ENCODE measurements at regions not wholly inside any gene's neighbourhood (a gene's known extent, or its start where the extent isn't known, plus 50 kb on each side); places are given as distances from the start of the nearest gene placed in this dataset.

- intact Hi-C loops (cut with DNase I), result no loop called here
- TF ChIP-seq CTCF (IDR thresholded peaks at IDR 0.05), result no peak
These were observed 168.4 kb upstream of the NR3C1 start for GRCh38 chr5:143571642-143572624.

GRCh38 chr5:143570989-143571388 lies 167.5 kb upstream of the NR3C1 start:
- Histone ChIP-seq H3K36me3 (no peaks in the 10 kb centered on the region), H3K4me1 (no peaks in the 10 kb centered on the region), H3K27me3 (no peaks in the 10 kb centered on the region), H3K4me3 (no peak overlapping the region), H3K27ac (no peak overlapping the region), H3K9me3 (no peaks in the 10 kb centered on the region)
- ATAC-seq, result no peak
- DNase-seq, result no peak
- no peak for TF ChIP-seq CTCF (IDR thresholded peaks at IDR 0.05)
- intact Hi-C loops (cut with DNase I), result no loop called here

More at GRCh38 chr5:143571642-143572624, 168.4 kb upstream of the NR3C1 start:
- Histone ChIP-seq H3K27me3 (no peaks in the 10 kb centered on the region), H3K4me1 (no peaks in the 10 kb centered on the region), H3K9me3 (no peaks in the 10 kb centered on the region), H3K27ac (no peak overlapping the region), H3K4me3 (no peak overlapping the region), H3K36me3 (no peaks in the 10 kb centered on the region)
- ATAC-seq, result no peak
- DNase-seq, result no peak

- Histone ChIP-seq H3K4me3 (no peak overlapping the region), H3K36me3 (no peaks in the 10 kb centered on the region), H3K4me1 (no peaks in the 10 kb centered on the region), H3K27me3 (no peaks in the 10 kb centered on the region), H3K9me3 (no peaks in the 10 kb centered on the region), H3K27ac (no peak overlapping the region)
- intact Hi-C loops (cut with DNase I), result no loop called here
- ATAC-seq (no peak), DNase-seq (no peak)
- TF ChIP-seq CTCF (IDR thresholded peaks at IDR 0.05), result no peak
These were observed 166.5 kb upstream of the NR3C1 start for GRCh38 chr5:143569722-143570567.

GRCh38 chr5:143569213-143569701 lies 165.8 kb upstream of the NR3C1 start:
- Histone ChIP-seq H3K27me3 (no peaks in the 10 kb centered on the region), H3K36me3 (no peaks in the 10 kb centered on the region), H3K4me3 (no peak overlapping the region), H3K4me1 (no peaks in the 10 kb centered on the region), H3K27ac (no peak overlapping the region), H3K9me3 (no peaks in the 10 kb centered on the region)
- ATAC-seq (no peak), DNase-seq (no peak)
- intact Hi-C loops (cut with DNase I), result no loop called here
- no peak for TF ChIP-seq CTCF (IDR thresholded peaks at IDR 0.05)

GRCh38 chr5:143567583-143568504 lies 164.4 kb upstream of the NR3C1 start:
- Histone ChIP-seq H3K27me3 (no peaks in the 10 kb centered on the region), H3K36me3 (no peaks in the 10 kb centered on the region), H3K4me3 (no peak overlapping the region), H3K4me1 (peaks cover 3% of the 10 kb centered on the region), H3K27ac (no peak overlapping the region), H3K9me3 (no peaks in the 10 kb centered on the region)
- DNase-seq (no peak), ATAC-seq (no peak)
- intact Hi-C loops (cut with DNase I), result no loop called here
- no peak for TF ChIP-seq CTCF (IDR thresholded peaks at IDR 0.05)

Data from upper lobe of right lung (tissue), 1 donor.